OCI-LY1 (cell line): ENCODE measurements at regions not wholly inside any gene's neighbourhood (a gene's known extent, or its start where the extent isn't known, plus 50 kb on each side); places are given as distances from the start of the nearest gene placed in this dataset.

Source experiments
- EZH2 ChIP-seq: fragments of 200-600 bp; sonication (generic), shearing (Covaris generic); IDR thresholded peaks from 2 replicates; pipeline ENCODE4 v1.8.0; 2017; ENCODE audit warnings: borderline replicate concordance, mixed run types, mild to moderate bottlenecking, antibody characterized with exemption, low read length, moderate library complexity, mixed read lengths
- TF ChIP-seq, protein P1 (sequence below): fragments of 200-600 bp; sonication (generic), shearing (Covaris generic); IDR thresholded peaks from 2 replicates; pipeline ENCODE4 v1.5.1; 2017; ENCODE audit warnings: mild to moderate bottlenecking, antibody characterized with exemption, low read length, moderate library complexity, mixed read lengths

GRCh38 chr12:46919666-46920400, 94.0 kb upstream of the SLC38A4 start:
- TF ChIP-seq, protein P1, sequence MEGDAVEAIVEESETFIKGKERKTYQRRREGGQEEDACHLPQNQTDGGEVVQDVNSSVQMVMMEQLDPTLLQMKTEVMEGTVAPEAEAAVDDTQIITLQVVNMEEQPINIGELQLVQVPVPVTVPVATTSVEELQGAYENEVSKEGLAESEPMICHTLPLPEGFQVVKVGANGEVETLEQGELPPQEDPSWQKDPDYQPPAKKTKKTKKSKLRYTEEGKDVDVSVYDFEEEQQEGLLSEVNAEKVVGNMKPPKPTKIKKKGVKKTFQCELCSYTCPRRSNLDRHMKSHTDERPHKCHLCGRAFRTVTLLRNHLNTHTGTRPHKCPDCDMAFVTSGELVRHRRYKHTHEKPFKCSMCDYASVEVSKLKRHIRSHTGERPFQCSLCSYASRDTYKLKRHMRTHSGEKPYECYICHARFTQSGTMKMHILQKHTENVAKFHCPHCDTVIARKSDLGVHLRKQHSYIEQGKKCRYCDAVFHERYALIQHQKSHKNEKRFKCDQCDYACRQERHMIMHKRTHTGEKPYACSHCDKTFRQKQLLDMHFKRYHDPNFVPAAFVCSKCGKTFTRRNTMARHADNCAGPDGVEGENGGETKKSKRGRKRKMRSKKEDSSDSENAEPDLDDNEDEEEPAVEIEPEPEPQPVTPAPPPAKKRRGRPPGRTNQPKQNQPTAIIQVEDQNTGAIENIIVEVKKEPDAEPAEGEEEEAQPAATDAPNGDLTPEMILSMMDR: no peak
- TF ChIP-seq EZH2: no peak
